NCI-H1092 treated with DMSO at 0.1 percent for 48 hours (cell line): ENCODE measurements at regions not wholly inside any gene's neighbourhood (a gene's known extent, or its start where the extent isn't known, plus 50 kb on each side); places are given as distances from the start of the nearest gene placed in this dataset.
"Not testable (repeated sequence)": the region's sequence is repeated elsewhere in the genome, so short reads cannot be mapped to it uniquely, and the experiment has no call there.

Experiments
- DNase-seq: peaks from one replicate; lab custom pipeline; 2025; lab: John Stamatoyannopoulos, UW

DNA sequence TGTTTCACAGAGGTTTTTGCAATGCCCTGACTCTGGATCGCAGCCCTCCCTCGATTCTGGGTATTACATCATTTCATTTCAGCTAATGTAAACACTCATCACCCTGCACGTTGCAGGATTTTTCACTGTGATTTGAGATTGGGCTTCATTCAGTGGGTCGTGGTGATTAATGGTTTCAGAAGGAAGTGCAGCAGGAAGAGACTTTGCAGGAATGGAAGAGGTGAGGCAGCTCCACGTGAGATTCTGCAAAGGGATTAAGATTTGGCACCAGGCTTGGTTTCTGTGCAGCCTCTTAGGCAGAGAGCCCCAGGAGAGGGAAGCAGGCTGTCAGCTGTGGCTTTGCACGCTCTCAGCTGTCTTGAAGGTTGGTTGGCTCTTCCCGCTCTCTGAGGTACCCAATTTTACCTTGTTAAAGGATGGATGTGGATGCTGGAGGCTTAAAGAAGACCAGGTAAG lies 95.2 kb downstream of the PLCE1 start:
- DNase-seq, result no peak

DNA sequence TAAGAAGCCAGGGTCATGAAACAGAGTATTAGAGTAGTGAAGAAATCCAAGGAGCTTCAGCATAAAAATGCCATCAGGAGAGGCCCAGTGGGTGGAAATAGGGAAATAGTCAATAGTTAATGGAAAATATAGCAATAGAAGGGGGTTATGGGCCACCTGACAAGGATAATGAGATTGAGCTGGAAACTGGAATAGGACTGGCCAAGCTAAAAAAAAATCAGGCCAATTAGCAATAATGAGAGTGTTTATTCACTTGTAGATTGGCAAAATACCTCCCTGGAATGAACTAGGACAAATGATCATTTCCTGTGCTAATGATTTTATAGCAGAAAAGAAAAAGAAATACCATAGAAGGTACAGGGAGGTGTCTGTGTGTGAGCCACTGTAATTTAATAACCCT lies 97.9 kb downstream of the PLCE1 start:
- no peak for DNase-seq

DNA sequence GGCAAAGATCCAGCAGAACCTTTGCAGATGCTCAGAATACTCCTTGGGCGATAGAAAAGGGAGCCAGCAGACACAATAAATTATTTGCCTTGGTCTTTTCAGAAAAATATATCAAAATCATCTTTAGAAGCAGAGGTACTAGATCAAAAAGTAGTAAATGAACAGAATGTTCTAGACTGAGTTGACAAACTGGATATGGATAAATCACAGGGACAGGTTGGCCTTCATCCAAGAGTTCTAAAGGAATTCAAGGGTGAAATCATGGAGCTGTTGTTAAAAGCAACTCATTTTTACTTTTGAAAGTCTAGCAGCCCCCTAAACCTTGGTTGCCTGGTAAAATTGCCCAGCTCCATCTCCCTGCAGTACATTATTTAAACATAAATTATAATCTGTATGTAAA lies 99.1 kb downstream of the PLCE1 start:
- no peak for DNase-seq

GRCh38 chr10:94093286-94093905 lies 99.7 kb downstream of the PLCE1 start:
- no peak for DNase-seq

DNA sequence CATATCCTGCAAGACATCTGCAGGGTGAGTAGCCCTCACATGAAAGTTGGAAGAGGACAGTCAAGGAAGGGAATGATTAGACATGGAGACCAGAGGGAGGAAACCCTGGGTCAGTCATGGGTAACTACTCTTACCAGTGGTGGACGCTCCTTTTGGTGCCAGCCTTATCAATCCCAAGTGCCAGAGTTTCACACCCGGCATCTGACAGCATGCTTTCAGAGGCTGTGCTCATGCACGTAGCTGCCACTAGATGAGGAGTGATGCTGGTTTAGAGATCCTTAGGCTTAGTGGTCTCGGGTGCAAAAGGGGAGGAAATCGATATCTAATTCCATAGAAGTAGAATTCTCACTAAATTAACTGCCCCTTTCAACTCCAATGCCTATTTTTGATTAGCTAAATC lies 100.8 kb downstream of the PLCE1 start:
- DNase-seq, result no peak

- DNase-seq, result no peak
These were observed 103.9 kb downstream of the PLCE1 start for GRCh38 chr10:94097656-94098055.

- no peak for DNase-seq
These were observed 105.2 kb downstream of the PLCE1 start for GRCh38 chr10:94098896-94099295.

GRCh38 chr10:94101894-94102293 lies 108.2 kb downstream of the PLCE1 start:
- DNase-seq, result no peak

GRCh38 chr10:94102436-94102835 lies 108.7 kb downstream of the PLCE1 start:
- no peak for DNase-seq

- DNase-seq, result no peak
These were observed 109.5 kb downstream of the PLCE1 start for GRCh38 chr10:94103192-94103591.

DNA sequence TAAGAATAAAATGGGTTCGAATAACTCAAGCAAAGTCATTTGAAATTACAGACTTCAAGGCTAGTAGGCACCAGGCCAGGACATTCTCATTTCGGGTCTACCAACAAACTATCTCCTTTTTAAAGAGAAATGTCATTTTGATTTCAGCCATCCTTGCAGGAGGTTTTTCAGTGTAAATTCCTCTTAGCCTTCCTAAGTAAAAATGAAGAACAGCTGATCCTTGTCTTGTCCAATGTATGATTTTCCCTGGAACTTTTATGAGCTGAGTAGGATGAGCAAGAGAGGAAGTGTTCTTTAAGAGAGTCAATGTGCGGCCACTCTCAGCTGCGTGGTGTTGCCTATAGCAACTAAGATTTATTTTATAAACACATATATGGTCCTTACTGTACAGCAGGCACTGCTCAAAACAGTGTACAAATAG lies 110.1 kb downstream of the PLCE1 start:
- DNase-seq, result no peak

GRCh38 chr10:94104316-94105000 lies 110.7 kb downstream of the PLCE1 start:
- DNase-seq, result no peak

DNA sequence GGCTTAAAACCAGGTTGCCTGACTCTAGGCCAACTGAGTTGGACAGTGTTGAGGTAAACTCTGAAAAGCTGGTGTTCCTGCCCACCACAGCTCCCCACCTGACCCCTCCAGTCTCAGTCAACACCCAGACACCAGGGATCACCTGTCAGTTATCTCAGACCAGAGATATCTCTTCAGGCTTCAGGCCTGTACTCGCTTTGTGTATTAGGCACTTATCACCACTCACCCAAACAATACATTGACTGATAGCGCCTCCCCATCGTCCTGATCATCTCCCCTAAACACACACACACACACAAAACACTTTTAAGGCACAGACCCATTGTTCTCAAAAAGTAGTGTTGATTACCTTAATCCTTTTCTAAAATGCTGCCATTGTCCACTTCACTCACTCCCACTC lies 111.5 kb downstream of the PLCE1 start:
- no peak for DNase-seq

GRCh38 chr10:94107191-94107590 lies 113.5 kb downstream of the PLCE1 start:
- no peak for DNase-seq

DNA sequence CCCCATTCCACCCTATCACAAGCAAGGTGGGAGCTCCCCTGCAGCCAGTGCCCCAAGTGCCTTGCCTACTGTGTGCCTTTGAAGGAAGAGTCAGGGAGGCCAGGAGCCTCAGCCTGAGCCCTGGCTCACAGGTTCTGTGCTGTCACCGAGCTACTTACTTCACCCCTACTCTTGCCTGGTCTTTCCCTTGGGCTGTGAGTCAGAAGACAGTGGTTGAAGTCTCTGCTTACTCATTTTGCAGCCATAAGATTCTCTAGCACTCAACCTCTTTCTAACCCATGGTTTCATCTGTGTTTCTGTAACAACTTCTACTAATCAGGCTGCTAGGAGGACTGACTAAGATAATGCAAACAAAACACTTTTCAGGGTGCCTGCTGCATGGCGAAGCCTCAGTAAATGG lies 114.5 kb downstream of the PLCE1 start:
- no peak for DNase-seq

DNA sequence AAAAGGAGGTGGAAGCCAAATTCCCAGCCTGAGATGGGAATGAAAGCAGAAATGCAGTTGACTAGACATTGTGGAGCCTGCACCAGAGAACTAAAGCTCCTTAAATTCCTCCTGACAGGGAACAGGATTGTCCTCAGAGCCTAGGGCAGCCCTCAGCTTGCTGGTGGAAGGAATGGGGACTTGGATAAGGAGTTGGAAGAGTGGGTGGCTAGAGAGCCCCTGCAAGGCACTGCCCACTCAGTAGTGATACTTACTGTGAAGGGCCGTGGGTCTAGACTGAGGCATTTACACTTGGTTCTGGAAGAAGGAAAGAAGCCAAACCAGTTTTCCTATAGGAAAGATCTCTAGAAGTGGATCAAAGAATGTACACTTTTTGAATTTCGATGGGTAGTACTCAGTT lies 117.6 kb downstream of the PLCE1 start:
- DNase-seq, result no peak

DNA sequence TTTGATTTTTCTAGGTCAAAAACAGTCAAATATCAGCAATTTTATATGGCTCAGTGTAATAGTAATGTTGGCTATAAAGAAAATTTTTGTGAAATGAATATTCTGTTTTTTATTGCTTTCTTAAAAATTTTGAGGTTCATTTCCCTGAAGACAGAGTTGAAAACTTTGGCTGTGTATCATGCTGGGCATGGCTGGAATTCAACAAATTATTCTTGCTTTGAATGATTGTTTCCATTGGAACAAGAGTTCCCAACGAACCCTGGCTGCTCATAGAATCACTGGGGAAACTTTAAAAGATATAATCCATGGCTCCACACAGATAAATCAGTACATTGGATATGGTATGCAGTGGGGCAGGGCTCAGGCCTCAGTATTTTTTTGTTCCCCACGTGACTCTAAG lies 118.6 kb downstream of the PLCE1 start:
- DNase-seq, result no peak

DNA sequence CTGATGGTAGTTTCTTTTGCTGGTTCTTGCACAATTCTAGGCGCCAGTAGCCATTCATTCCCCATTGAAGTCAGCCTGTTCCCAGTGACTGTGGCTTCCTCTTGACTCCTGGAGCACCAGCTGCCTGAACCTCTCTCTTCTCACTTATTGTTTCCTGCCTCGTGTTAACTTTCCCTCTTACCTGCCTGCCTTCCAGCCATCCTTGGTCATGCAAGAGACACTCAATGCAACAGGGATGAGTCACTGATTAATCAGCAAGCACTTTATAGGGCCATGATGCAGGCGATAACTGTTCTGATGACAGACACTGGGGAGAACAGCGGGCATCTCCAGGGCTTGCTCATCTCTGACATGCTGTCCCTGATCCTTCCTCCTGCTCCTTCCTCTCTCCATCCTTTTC lies 122.0 kb downstream of the PLCE1 start:
- no peak for DNase-seq

DNA sequence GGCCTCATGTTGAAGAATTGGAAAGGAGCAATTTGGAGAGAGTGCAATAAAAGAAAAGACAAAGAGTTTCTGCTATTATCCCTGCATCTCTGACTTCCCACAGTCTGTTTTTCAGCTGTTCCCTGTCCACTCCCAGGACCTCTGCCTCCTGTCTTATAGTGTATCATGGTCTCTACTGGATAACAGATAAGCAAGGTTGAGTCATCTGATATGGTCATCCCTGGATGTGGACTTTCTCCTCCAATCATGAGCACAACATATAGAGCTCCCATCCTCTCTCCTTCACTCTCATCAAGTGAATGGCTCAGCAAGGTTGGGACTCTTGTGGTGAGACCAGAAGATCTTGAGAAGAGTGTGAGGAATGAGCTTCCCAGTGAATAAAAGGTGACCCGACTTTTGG lies 123.1 kb downstream of the PLCE1 start:
- DNase-seq, result no peak

DNA sequence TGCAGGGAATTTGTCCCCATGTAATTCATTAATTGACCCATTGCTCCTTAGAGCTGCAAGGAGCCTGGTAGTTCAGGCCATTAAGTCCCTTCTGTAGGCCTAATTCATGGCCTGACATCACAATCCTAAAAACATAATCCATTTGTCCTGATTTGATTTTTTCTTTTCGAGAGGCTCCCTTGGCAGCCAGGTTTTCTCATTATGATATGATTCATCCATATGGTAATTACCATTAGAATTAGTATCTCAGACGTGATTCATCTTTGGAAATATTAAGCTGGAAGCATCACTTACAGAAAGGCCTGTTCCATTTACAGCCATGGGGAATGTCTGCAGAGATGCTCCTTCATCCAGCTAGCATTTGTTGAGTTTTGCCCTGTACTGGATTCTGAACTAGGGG lies 128.5 kb downstream of the PLCE1 start:
- DNase-seq, result no peak

DNA sequence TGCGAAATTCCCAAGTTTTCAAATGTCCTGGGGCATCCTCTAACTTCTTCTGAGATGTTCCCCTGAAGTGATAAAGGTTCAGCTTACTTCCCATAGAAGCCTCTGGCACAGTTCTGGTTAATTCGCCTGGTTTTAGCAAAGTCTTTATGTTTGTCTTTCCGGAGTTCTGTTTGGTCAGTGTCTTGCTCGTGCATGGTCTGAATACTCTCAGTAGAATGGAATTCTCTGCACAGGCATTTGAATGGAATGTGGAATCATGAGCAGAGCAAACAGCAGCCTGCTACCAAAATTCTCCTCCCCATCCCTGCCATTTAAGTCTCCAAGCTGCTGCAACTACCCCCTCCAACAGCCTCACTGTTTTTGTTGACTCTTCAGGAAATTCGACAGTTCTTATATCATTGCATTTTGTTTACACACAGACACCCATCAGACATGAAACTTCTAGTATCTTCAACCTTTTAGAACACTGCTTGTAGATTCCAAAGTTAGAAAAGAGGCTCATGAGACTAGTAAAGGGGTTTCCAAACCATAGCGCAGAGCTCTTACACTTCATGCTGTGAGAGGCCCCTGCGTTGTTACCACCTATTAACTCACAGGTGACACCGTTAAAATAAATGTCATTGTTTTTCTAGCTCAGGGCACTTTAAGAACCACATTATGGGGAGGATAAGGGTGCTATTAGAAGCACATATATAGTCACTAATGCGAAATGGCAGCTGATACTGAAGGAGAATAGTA lies 129.7 kb downstream of the PLCE1 start:
- no peak for DNase-seq

GRCh38 chr10:94124147-94124546 lies 130.4 kb downstream of the PLCE1 start:
- not testable (repeated sequence) for DNase-seq

DNA sequence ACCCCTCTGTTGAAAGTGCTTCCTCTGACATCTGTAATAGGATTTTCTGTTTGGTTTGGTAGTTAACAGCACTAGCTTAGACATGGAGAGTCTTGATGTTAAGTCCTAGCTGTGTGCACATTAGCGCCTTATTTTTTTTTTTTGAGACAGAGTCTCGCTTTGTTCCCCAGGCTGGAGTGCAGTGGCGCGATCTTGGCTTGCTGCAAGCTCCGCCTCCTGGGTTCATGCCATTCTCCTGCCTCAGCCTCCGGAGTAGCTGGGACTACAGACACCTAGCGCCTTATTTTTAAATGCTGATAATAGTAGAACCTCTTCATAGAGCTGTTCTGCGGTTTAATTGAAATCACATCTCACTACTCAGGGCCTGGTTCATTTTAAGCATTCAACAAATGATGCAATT lies 131.5 kb downstream of the PLCE1 start:
- not testable (repeated sequence) for DNase-seq
